Stimulated activated naive CD4-positive, alpha-beta T cell treated with Interleukin-2 at 50 U/mL for 16 hours (primary cell): ENCODE measurements at regions not wholly inside any gene's neighbourhood (a gene's known extent, or its start where the extent isn't known, plus 50 kb on each side); places are given as distances from the start of the nearest gene placed in this dataset.
"Not testable (repeated sequence)": the region's sequence is repeated elsewhere in the genome, so short reads cannot be mapped to it uniquely, and the experiment has no call there.

Experiments used
- DNase-seq: peaks from one replicate; lab custom pipeline; 2025; lab: John Stamatoyannopoulos, UW

DNA sequence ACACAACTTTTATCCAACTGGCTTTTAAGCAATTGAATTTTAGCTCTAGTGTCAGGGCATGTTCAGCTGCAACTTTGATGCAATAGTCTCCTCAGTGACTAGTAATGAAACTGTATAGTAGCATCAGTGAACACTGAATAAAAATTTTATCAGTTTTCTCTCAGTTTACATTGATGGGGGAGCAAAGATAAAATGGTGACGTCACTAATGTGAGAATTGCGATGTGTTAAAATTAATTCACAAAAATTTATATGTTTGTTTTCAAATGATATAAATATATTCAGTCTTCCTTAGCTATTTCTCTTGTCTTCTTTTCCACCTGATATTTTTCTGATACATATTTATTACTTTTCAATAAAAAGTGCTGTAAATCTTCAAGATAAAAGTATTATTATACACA is 508.8 kb upstream of the AGA start:
- DNase-seq, result no peak

DNA sequence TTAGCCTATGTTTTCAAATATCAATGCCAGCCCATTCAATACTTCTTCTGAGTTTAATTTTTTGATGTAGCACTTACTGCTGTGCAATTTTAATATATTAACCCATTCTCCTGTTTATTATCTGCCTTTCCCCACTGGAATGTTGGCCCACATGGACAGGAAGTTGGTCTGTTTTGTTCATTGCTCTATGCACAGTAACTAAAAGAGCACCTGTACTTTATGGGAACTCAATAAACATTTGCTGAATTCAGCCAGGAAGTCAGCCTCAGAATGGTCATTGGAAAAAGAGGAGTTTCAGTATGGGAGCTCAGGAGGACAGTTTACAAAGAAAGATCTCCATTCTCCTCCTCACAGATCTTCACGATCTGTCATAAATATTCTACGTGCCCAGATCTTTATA is 510.5 kb upstream of the AGA start:
- DNase-seq, result no peak

DNA sequence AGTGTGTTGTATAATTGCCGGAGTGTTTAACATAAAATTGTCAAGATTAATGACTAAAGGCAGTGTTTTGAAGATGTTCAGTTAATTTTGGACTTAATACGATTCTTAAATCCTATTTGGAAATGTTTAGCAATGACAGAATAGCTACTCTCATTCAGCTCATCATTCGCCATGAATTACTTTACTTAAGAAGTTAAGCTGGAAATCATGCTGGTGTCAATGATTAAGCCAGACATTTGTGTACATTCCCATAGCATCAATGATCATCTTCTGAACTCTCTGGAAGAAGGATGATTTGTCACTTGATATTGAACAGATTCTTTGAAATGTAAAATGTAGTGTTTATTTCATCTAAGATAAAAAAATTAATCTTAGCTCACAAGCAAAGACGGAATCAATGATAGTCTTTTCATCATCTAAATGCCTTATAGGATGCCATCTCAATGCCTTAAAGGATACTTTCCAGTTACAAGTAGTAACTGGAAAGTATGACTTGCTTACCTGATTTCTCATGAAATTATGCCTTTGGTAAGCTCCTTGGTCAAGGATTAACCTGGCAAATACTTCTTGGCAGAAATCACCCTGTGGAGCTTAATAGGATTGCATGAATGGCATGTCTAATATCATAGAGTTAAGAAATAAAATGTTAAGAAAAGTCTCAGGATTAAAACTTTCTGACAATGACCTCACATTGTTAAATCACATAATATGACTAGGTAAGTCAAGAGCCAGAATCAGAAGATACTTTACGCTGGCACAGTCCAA is 515.5 kb upstream of the AGA start:
- DNase-seq, result no peak

DNA sequence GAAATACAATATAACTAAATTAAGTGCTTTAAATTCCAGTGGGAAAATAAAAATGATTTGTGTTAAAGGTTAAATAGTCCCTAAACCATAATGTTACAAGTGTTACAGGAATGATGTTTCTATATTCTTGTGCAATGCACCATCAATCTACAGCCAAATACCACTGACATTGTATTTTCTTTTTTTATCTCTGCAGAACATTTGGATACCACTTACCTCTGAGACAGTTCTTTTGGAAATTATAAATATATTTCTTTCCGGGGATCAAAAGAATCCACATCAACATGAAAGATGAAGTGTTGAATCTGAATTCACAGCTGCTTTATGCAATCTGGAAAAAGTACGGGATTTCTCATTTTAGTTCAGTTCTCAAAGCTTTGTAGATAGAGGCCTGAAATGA is 518.3 kb upstream of the AGA start:
- DNase-seq, result no peak

DNA sequence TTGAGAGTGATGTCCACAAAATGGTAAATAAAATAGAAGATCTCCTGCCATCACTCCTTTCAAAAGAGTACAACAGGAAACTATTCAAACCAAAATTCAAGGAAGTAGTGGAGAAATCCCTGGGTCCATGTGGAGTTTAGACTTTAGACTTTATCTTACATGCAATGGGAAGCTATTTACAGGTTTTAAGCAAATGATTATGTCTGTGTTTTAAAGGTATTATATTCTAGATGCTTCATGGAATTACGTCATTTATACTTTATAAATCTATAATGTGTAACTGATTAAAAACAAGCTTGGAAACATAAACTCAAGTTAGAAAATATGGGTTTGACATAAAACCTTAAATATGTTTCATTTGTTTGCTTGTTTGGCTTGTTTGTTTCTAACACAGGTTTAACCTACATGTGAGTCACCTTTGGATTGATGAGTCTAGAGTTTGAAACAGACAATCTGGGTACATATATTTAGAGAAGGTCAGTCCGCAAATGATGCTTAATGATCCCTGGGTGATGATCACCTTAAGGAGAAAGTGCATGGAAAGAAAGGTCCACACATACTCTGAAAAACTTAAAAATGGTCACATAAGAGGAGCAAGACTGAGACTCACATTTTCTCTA is 519.6 kb upstream of the AGA start:
- no peak for DNase-seq

DNA sequence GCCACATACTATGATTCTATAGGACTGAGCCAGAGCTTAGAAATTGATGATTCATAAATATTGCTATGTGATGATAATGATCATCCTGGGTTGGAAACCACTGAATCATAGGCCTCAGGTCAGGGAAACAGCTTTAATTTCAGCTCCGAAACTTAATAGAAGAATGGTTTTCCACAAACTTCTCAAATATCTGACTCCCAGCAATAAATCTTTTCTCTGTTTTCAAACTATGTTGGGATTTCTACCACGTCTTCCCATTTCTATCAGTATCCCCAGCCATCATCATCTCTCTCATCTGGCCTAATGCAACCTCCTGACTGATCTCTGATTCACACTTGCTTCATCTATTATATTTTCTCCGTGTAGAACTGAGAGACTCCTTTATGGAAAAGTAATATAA is 521.8 kb upstream of the AGA start:
- no peak for DNase-seq

DNA sequence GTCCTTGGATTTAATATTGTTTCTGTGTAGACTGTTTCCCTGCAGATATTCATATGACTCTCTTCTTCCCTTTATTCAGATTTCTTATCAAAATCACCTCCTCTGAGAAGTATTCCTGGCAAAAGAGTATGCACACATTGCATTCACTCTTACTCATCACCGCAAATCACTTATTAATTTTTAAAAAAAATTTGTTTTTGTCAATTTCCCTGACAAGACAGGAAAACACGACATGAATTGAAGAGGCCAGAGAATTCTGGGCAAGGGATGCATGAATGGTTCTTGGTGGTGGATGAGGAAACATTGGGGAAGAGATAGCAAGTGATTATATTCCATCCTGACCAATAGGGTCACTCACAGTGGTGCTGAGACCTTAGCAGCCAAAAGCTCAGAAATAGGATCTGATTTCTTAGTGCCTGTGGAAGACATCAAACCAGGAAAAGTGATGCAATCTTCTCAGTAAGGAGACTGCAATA is 522.5 kb upstream of the AGA start:
- DNase-seq, result no peak

DNA sequence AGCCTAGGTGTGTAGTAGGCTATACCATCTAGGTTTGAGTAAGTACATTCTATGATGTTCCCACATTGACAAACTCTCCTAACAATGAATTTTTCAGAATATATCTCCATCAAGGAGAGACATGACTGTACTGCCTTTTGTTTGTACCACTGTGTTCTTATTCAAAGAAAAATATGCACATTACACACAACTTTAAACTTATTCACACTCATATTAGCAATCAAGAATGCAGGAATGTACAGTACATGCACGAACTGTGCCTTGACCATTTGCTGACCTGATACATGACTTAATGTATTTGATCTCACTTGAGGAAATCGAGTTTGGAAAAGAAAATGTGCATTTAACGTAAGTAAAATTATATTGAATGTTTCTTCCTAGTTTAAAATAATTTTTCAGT is 525.1 kb upstream of the AGA start:
- no peak for DNase-seq

DNA sequence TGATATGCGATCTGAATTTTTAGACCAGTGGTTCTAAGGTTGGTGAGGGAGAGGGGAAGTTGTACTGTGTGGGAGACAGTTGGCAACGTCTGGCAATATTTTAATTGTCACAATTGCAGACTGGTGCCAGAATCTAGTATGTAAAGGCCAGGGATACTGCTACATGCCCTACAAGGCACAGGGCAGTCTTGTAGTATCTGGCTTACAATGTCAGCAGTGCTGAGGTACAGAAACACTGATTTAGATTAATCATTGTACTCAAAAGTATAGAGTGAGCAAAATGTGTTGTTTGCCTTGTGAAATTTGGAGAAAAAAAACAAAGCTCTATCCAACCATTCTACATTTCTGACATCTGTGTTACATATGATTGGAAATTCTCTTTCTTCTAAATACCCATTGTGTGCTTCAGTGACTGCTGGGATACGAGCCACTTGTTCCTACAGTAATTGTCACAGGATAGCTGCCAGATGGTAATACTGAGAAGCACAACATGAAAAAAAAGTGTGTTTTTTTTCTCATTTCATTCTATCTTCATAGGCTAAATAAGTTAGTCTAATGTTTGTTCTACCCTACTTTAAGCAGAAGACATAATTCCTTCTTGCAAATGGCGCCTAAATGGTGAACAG is 526.7 kb upstream of the AGA start:
- DNase-seq, result no peak

DNA sequence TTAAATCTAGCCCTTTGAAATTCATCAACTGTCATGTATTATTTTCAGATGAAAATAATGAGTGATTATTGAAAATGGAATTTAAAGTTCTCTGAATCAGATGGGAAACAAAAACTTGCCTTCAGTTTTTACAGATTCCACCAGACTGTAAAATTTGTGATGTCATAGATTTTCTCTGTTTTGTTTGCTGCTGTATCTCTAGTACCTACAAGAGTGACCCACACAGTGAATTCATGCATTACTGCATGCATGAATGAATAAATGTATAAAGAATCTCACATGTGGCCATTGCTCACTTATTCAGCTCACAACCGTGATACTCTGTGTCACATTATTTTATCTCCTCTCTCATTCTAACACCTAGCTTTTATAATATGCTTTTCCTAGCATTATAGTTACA is 532.2 kb upstream of the AGA start:
- DNase-seq, result no peak

DNA sequence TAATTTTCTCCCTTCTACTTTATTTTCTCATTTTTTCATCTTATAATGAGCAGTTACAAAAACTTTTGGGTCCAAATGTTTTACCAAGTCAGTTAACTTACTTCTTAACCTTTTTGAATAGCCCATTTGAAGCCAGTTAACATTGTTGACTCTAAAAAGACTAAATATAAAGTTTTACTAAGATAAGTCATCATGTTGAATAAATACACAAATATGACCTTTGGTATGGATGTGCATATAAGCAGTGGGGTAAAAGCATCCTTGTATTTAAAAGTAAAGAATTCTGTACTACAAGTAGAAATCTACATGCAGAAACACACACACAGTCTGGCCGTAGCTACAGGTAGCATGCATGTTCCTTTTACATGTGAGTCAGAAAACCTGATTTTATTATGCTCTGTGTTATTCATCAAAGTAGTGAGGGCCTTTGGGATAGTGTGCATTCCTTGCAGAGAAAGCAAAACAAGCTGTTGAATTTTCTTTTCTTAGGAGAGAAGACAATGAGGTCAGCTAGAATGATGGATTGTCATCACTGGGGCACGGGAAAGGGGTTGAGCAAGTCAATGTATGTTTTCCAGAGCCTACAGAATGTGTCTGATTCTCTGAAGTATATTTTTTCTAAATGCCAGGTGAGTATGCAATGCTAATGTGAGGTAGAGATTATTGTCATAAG is 533.2 kb upstream of the AGA start:
- no peak for DNase-seq

DNA sequence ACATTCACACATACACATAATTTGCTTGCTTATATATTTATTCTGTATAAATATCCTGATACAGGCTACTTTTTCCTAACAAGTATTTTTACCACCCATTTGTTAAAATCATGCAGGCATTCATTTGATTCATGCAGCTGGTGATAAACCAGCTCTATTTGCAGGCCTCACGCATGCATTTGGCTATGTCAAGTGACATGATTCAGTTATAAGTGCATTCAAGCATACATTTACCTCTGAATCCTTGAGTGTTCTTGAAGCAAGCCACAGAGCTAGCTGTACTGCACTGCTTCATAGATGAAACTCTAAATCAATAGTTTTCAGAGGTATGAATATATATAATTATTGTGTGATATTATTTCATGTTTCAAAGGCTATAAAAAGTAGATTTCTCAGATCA is 544.0 kb upstream of the AGA start:
- DNase-seq, result no peak

DNA sequence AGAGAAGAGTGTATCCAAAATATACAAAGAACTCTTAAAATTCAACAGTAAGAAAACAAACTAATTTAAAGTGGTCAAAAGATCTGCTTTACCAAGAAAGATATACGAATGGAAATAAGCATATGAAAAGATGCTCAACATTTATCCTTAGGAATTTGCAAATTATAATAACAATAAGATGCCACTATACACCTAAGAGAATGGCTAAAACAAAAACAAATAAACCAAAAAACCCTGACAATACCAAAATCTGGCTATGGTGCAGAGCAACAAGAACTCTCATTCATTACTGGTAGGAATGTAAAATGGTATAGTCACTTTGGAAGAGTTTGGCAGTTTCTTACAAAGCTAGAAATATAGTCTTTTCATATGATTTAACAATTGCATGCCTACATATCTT is 545.7 kb upstream of the AGA start:
- DNase-seq, result no peak

DNA sequence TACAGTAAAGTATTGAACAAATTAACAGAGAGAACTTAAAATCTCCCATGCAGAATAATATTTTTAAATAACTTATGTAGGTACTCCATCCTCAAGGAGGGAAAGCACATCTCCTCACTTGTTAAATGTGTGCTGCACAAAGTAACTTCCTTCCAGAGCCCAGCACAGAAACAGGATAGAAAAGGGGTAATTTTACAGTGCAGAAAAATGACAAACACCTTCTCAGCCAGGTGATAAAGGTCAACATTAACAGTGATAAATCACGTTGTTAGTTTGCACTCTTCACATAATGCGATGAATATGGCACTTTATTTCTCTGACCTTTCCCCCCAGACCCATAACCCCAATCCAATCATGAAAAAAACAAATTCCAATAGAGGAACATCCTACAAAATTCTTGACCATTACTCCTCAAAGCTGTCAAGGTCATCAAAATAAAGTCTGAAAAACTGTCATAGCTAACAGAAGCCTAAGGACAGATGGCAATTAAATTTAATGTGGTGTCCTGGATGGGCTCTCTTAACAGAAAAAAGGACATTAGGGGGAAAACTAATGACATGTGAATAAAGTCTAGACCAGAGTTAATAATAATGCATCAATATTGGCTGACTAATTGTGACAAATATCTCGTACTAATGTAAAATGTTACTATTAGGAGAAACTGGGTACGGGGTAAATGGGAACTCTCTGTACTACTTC is 547.4 kb upstream of the AGA start:
- DNase-seq, result no peak

DNA sequence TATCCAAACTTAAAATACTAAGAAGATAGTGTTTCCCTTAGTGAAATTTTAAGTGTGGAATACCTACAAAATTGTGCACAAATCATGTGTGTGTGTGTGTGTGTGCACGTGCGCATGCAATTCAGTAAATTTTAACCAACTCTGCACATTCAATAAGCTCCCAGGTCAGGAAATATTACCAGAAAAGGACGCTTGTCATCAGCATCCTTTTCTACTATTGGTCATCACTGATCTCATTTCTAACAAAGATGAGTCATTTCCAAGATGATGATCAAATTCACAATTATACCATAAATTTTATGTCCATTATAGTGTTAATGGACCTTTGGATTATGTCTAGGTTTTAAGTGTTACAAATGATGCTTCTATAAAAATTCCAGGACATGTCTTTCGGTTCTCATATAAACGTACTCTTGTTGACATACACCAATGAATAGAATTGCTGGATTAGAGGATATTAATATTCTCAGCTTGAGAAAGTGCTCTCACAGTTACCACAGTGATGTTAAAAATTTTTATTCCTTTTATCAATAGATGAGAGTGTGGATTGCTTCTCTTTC is 560.9 kb upstream of the AGA start:
- no peak for DNase-seq

DNA sequence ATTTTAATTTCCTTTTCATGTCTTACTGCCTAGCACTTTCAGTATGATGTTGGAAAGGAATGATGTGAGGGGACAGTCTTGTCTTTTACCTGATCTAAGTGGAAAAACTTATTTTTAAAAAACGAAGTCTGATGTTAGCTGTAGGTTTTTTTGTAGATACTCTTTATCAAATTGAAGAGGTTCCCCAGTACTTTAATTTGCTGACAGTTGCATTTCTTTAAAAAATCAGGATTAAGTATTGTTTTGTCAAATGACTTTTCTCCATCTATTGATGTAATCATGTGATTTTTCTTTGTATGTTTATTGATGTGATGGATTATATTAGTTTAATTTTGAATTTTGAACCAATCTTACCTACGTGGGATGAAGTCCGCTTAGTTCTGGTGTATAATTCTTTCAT is 568.4 kb upstream of the AGA start:
- DNase-seq, result no peak

DNA sequence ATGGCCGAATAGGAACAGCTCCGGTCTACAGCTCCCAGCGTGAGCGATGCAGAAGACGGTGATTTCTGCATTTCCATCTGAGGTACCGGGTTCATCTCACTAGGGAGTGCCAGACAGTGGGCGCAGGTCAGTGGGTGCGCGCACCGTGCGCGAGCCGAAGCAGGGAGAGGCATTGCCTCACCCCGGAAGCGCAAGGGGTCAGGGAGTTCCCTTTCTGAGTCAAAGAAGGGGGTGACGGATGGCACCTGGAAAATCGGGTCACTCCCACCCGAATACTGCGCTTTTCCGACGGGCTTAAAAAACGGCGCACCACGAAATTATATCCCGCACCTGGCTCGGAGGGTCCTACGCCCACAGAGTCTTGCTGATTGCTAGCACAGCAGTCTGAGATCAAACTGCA is 572.8 kb upstream of the AGA start:
- not testable (repeated sequence) for DNase-seq

DNA sequence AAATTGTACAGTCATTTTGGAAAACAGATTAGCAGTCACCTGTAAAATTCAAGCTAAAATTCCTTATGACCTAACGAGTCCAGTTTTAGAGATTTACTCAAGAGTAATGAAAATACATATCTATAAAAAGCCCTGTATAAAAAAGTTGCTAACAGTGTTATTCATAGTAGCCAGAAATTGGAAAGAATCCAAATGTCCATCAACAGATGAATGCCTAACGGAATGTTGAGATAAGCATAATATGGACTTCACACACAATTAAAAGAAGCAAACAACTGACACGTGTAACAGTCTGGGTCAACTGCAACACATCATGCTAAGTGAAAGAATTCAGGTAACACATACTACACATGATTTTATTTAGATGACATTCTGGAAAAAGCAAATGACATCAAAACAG is 584.8 kb upstream of the AGA start:
- DNase-seq, result no peak

DNA sequence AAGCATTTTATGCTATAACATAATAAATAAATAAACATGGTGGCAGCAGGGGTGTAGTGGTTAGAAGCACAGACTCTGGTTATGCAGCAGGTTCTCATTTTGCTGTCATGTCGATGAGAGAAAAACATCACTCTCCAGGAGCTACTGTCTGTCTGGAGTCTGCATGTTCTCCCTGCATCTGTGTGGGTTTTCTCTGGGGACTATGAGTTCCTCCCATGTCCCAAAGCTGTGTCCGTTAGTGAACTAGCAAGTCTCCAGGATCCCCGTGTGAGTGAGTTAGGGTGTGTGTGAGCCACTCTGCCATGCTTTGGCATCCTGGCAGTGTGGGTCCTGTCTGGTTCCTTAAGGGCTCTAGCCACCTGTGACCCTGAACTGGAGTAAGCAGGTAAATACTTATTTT is 585.6 kb upstream of the AGA start:
- DNase-seq, result no peak

DNA sequence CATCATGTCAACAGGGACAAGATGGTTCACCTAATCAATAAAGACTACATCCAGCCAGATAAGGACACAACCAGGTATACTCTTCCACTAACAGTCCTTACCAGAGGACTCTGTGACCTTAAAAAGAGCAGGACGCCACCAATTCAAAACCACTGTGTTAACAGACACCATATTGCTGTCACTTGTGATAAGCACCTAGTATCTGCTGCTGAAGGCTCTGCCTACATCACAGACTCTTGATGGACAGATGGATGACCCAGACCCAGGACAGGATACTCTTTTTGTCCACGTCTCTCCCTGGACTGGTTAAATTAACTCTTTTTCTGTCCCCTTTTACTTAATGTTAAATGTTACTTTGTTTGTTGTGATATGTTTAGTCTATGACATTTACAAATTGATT is 586.2 kb upstream of the AGA start:
- no peak for DNase-seq

DNA sequence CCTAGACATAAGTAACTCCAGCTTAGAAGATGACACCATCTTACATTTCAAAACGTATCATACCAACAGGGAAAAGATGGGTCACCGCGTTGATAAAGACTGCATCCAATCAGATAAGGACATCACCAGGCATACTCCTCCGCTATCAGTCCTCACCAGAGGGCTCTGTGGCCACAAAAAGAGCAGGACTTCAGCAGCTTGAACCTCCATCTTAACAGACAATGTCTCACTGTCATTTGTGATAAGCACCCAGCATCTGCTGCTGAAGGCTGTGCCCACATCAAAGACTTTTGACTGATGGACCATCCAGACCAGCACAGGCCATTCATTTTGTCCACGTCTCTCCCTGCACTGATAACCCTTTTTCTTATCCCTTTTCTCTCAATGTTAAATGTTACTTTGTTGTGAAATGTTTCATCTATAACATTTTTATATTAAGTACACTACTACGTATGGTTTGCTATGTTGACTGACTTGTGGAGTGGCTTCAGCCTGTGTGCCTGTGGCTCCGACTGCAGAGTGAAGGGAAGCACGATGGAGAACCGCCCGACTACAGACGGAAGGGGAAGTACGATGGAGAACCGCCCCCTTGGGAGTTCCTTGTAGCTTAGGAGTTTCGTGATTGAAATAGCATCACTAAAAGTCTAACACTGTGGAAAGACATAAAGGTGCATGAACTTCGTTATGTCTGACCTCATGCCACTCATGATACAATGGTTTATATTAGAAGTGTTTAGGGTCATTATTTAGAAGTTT is 595.4 kb upstream of the AGA start:
- DNase-seq, result no peak
